ENCODE measurements at regions not wholly inside any gene's neighbourhood (a gene's known extent, or its start where the extent isn't known, plus 50 kb on each side); places are given as distances from the start of the nearest gene placed in this dataset.
"Not testable (repeated sequence)": the region's sequence is repeated elsewhere in the genome, so short reads cannot be mapped to it uniquely, and the experiment has no call there.

DNA sequence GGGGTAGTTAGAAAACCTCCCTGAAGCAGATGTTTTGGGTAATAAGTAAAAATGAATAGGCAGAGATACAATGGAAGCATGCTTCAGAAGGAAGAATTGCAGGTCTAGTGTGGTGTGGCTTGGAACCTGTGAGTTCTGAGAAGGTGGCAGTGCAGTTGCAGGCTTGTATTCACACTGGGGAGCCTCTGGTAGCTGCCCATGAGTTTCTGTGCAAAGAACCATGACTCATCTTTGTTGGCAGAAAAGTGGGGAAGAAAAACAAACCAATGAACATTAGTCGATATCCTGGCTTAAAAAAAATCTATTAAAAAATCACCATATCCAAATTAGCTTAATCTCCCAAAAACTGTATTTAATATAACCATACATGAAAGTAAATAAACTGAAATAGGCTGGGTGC is 232.6 kb downstream of the FAT3 start:
- Histone ChIP-seq H3K4me1 (ENCODE audit: insufficient read depth, low read length) (no peaks in the 10 kb centered on the region), H3K36me3 (ENCODE audit: insufficient read depth, low read length) (no peaks in the 10 kb centered on the region), H3K9me3 (ENCODE audit: low read length) (no peaks in the 10 kb centered on the region), H3K9ac (ENCODE audit: low read length) (no peak overlapping the region), H3K27me3 (ENCODE audit: control insufficient read depth in 1 of 2, insufficient read depth in 2 of 2, low read length in 2 of 2) (no peaks in the 10 kb centered on the region), H3K4me3 (ENCODE audit: low read depth in 1 of 2, low read length in 2 of 2) (no peak overlapping the region), H3K27ac (ENCODE audit: low read depth, low read length) (no peak overlapping the region)

DNA sequence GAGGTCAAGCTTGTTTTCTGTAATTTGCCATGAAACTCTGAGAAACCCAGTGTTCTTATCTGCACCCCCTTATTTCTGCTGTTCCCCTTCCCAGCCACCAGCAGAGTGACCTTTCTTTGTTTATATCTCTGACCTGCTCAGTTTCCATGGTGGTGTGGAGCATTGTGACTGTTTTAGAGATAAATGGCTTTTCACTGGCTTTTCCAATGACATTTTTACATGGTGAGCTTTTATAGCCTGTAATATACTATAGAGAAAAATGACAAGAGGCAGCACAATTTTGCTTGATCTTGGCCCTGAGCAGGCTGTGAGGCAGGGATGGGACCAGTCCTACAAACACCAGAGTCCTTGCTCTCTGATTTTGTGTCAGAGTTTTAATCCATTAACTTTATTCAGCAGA is 233.9 kb downstream of the FAT3 start:
- no peak overlapping the region for H3K4me3 ChIP-seq (ENCODE audit: low read depth in 1 of 2, low read length in 2 of 2)
- H3K36me3 ChIP-seq (ENCODE audit: insufficient read depth, low read length), result no peaks in the 10 kb centered on the region
- H3K27me3 ChIP-seq (ENCODE audit: control insufficient read depth in 1 of 2, insufficient read depth in 2 of 2, low read length in 2 of 2), result no peaks in the 10 kb centered on the region

DNA sequence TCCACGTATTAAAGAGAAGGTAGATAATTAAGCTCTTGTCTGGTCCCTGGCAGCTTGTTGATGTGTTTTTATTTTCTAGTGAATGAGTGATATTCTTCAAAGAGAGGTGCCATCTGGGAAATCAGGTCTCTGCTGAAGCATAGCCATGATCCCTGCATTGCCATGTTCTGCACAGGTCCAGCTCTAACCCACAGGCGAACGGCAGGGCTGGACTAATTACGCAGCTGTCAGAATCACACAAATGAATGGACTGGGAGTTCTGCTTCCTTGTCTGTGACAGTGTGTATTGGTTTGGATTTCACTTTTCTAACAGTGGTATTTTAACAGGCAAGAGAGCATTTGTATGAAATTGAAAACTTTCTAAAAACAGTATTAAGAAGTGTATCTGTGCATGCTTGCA is 235.6 kb downstream of the FAT3 start:
- Histone ChIP-seq H3K27ac (ENCODE audit: low read depth, low read length) (no peak overlapping the region), H3K27me3 (ENCODE audit: control insufficient read depth in 1 of 2, insufficient read depth in 2 of 2, low read length in 2 of 2) (no peaks in the 10 kb centered on the region), H3K4me3 (ENCODE audit: low read depth in 1 of 2, low read length in 2 of 2) (no peak overlapping the region), H3K9ac (ENCODE audit: low read length) (no peak overlapping the region), H3K4me1 (ENCODE audit: insufficient read depth, low read length) (no peaks in the 10 kb centered on the region), H3K9me3 (ENCODE audit: low read length) (no peaks in the 10 kb centered on the region), H3K36me3 (ENCODE audit: insufficient read depth, low read length) (no peaks in the 10 kb centered on the region)

More for the DNA sequence above, 233.9 kb downstream of the FAT3 start:
- H3K27ac ChIP-seq (ENCODE audit: low read depth, low read length), result no peak overlapping the region
- no peaks in the 10 kb centered on the region for H3K4me1 ChIP-seq (ENCODE audit: insufficient read depth, low read length)
- H3K9ac ChIP-seq (ENCODE audit: low read length), result no peak overlapping the region
- no peaks in the 10 kb centered on the region for H3K9me3 ChIP-seq (ENCODE audit: low read length)

DNA sequence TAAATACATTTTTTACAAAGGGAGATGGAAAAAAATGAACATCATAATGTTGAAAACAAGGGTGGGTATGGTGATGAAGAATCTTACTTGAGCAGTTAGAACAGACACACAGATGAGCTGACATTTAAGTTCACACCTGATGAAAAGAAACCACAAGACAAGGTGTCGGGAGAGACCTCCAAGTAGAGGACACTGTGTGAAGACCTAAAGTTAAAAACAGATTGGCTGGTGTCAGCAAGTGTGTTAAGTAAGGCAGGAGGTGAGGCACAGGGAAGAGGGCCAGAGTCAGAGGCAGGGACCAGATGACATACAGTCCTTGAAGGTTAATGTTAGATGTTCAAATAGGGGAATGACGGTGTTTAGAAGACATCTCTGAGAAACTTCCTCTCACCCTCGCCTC is 236.8 kb downstream of the FAT3 start:
- Histone ChIP-seq H3K9ac (ENCODE audit: low read length) (no peak overlapping the region), H3K36me3 (ENCODE audit: insufficient read depth, low read length) (no peaks in the 10 kb centered on the region), H3K4me1 (ENCODE audit: insufficient read depth, low read length) (no peaks in the 10 kb centered on the region), H3K27me3 (ENCODE audit: control insufficient read depth in 1 of 2, insufficient read depth in 2 of 2, low read length in 2 of 2) (no peaks in the 10 kb centered on the region), H3K9me3 (ENCODE audit: low read length) (no peaks in the 10 kb centered on the region), H3K27ac (ENCODE audit: low read depth, low read length) (no peak overlapping the region), H3K4me3 (ENCODE audit: low read depth in 1 of 2, low read length in 2 of 2) (no peak overlapping the region)

DNA sequence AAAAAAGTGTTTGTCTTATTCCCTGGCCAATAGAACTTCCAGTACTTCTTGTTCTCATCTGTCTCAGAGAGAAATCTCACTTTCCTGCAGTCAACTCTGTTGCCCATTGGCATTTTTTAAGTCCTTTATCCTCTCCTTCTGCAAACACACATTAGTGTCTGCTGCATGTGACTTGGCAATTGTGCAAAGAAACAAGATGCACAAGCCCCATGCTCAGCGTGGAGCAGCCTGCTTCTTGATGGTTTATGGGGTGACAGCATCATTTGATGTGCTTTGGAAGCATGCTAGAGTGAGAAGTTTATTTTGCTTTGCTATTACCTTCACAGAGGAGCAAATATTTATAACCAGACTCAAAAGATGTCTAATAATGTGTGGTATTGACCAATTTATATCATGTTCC is 238.2 kb downstream of the FAT3 start:
- no peaks in the 10 kb centered on the region for H3K27me3 ChIP-seq (ENCODE audit: control insufficient read depth in 1 of 2, insufficient read depth in 2 of 2, low read length in 2 of 2)
- H3K27ac ChIP-seq (ENCODE audit: low read depth, low read length), result no peak overlapping the region
- no peaks in the 10 kb centered on the region for H3K4me1 ChIP-seq (ENCODE audit: insufficient read depth, low read length)
- H3K9me3 ChIP-seq (ENCODE audit: low read length), result no peaks in the 10 kb centered on the region
- H3K4me3 ChIP-seq (ENCODE audit: low read depth in 1 of 2, low read length in 2 of 2), result no peak overlapping the region
- H3K9ac ChIP-seq (ENCODE audit: low read length), result no peak overlapping the region
- H3K36me3 ChIP-seq (ENCODE audit: insufficient read depth, low read length), result no peaks in the 10 kb centered on the region

DNA sequence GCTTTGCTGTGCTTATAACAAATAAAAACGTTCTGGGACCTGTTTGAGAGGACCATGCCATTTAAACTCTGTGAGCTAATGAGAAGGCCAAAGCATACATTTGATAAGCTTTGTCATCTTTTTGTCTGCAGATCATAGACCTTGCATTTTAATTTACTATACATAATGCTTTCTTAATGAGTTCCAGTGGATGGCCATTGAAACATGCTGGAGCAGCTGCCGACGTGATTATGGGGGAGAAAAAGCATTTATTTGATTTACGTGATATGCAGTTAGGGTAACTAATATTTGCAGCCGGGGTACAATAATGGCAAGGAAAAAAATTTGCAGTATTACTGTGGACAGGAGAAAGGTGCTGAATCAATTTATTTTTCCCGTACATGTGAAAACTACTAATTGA is 240.2 kb downstream of the FAT3 start:
- no peaks in the 10 kb centered on the region for H3K36me3 ChIP-seq (ENCODE audit: insufficient read depth, low read length)
- H3K4me3 ChIP-seq (ENCODE audit: low read depth in 1 of 2, low read length in 2 of 2), result no peak overlapping the region
- no peak overlapping the region for H3K27ac ChIP-seq (ENCODE audit: low read depth, low read length)
- no peaks in the 10 kb centered on the region for H3K9me3 ChIP-seq (ENCODE audit: low read length)
- H3K4me1 ChIP-seq (ENCODE audit: insufficient read depth, low read length), result no peaks in the 10 kb centered on the region
- H3K27me3 ChIP-seq (ENCODE audit: control insufficient read depth in 1 of 2, insufficient read depth in 2 of 2, low read length in 2 of 2), result no peaks in the 10 kb centered on the region
- H3K9ac ChIP-seq (ENCODE audit: low read length), result no peak overlapping the region

DNA sequence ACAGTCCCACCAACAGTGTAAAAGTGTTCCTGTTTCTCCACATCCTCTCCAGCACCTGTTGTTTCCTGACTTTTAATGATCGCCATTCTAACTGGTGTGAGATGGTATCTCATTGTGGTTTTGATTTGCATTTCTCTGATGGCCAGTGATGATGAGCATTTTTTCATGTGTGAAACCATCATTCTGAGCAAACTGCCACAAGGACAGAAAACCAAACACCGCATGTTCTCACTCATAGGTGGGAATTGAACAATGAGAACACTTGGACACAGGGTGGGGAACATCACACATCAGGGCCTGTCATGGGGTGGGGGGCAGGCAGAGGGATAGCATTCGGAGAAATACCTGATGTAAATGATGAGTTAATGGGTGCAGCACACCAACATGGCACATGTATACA is 240.8 kb downstream of the FAT3 start:
- not testable (repeated sequence) for H3K27me3 ChIP-seq (ENCODE audit: control insufficient read depth in 1 of 2, insufficient read depth in 2 of 2, low read length in 2 of 2); H3K9ac ChIP-seq (ENCODE audit: low read length); H3K36me3 ChIP-seq (ENCODE audit: insufficient read depth, low read length); H3K4me3 ChIP-seq (ENCODE audit: low read depth in 1 of 2, low read length in 2 of 2); H3K9me3 ChIP-seq (ENCODE audit: low read length); H3K4me1 ChIP-seq (ENCODE audit: insufficient read depth, low read length); H3K27ac ChIP-seq (ENCODE audit: low read depth, low read length)

DNA sequence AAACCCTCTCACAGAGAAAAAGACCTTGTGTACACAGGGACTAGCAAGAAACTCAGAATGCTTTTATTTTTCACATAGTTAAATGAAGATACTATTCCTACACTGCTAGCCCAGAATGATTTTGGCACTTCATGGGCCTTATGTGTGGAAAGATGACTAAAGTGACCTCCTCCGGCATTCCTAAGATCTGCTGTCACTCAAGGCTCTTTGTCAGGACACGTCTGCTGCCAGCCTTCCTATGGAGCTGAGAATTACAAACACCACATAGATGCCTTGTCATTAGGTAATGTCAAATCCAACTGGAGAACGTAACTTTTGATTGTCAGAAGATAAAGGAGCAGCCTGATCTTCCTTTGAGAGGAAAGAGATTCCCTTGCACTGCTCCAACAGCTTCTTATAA is 249.1 kb downstream of the FAT3 start:
- Histone ChIP-seq H3K36me3 (ENCODE audit: insufficient read depth, low read length) (no peaks in the 10 kb centered on the region), H3K4me1 (ENCODE audit: insufficient read depth, low read length) (no peaks in the 10 kb centered on the region), H3K4me3 (ENCODE audit: low read depth in 1 of 2, low read length in 2 of 2) (no peak overlapping the region), H3K9ac (ENCODE audit: low read length) (no peak overlapping the region), H3K9me3 (ENCODE audit: low read length) (no peaks in the 10 kb centered on the region), H3K27ac (ENCODE audit: low read depth, low read length) (no peak overlapping the region), H3K27me3 (ENCODE audit: control insufficient read depth in 1 of 2, insufficient read depth in 2 of 2, low read length in 2 of 2) (no peaks in the 10 kb centered on the region)

DNA sequence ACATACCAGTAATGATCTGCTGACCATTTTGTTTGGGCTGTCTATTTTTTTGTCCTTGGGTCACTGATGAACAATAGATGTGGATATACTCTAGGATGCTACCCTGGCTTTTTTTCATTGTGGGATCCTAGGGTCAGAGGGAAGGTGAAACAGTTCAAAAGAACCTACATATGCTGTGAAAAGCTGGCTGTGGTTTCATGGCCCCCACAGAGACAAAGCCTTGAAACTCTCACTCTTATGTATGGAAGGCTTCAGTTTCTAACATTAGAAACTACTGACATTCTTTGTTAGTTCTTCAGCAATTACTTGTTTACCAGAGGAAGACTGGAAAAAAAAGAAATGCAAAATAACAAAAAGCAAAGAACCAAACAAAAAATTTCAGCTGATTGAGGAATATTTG is 250.7 kb downstream of the FAT3 start:
- H3K27me3 ChIP-seq (ENCODE audit: control insufficient read depth in 1 of 2, insufficient read depth in 2 of 2, low read length in 2 of 2), result no peaks in the 10 kb centered on the region
- no peak overlapping the region for H3K27ac ChIP-seq (ENCODE audit: low read depth, low read length)
- no peak overlapping the region for H3K9ac ChIP-seq (ENCODE audit: low read length)

DNA sequence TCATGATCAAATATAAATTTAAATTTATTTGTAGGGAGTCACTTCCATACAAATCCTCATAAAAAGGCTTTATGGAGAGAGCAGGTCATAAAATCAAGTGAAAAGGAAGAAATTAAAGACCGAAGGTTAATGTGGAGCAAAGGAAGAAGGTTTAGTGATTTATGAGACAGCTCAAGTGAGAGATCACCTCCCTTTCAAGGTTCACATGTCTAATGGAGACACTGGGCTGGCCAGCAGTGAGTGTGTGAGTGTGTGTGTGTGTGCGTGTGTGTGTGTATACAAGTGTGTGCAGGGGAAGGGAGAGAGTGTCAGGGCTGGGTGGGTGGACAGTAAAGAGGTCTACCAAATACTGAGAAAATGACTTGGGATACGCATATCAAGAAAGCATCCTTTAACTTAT is 251.2 kb downstream of the FAT3 start:
- no peak overlapping the region for H3K27ac ChIP-seq (ENCODE audit: low read depth, low read length)

More for the DNA sequence above, 250.7 kb downstream of the FAT3 start:
- Histone ChIP-seq H3K4me3 (ENCODE audit: low read depth in 1 of 2, low read length in 2 of 2) (no peak overlapping the region), H3K36me3 (ENCODE audit: insufficient read depth, low read length) (no peaks in the 10 kb centered on the region), H3K4me1 (ENCODE audit: insufficient read depth, low read length) (no peaks in the 10 kb centered on the region), H3K9me3 (ENCODE audit: low read length) (no peaks in the 10 kb centered on the region)

DNA sequence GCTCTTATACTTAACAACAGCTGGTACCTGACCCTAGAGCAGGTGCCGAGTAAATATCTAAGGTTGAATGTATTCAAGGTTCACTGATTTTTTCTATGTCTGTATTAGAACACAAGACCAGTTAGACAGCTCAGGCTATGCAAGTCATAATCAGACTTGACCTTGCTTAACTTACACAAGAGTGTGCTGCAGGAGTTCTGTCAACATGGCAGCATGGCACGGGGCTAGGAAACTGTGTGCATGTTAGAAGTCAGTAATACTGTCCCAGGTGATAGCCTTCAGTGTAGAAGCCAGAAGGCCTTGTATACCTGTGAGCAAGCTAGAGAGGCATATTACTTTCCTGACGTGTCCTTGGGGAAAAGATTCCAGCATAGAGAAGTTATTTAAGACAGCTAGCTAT is 253.1 kb downstream of the FAT3 start:
- H3K4me3 ChIP-seq (ENCODE audit: low read depth in 1 of 2, low read length in 2 of 2), result no peak overlapping the region
- no peak overlapping the region for H3K9ac ChIP-seq (ENCODE audit: low read length)
- H3K27ac ChIP-seq (ENCODE audit: low read depth, low read length), result no peak overlapping the region
- no peaks in the 10 kb centered on the region for H3K9me3 ChIP-seq (ENCODE audit: low read length)
- H3K27me3 ChIP-seq (ENCODE audit: control insufficient read depth in 1 of 2, insufficient read depth in 2 of 2, low read length in 2 of 2), result no peaks in the 10 kb centered on the region
- H3K4me1 ChIP-seq (ENCODE audit: insufficient read depth, low read length), result no peaks in the 10 kb centered on the region
- no peaks in the 10 kb centered on the region for H3K36me3 ChIP-seq (ENCODE audit: insufficient read depth, low read length)

More for the DNA sequence above, 251.2 kb downstream of the FAT3 start:
- no peak overlapping the region for H3K9ac ChIP-seq (ENCODE audit: low read length)
- no peaks in the 10 kb centered on the region for H3K36me3 ChIP-seq (ENCODE audit: insufficient read depth, low read length)
- H3K4me3 ChIP-seq (ENCODE audit: low read depth in 1 of 2, low read length in 2 of 2), result no peak overlapping the region
- no peaks in the 10 kb centered on the region for H3K27me3 ChIP-seq (ENCODE audit: control insufficient read depth in 1 of 2, insufficient read depth in 2 of 2, low read length in 2 of 2)
- H3K4me1 ChIP-seq (ENCODE audit: insufficient read depth, low read length), result no peaks in the 10 kb centered on the region
- H3K9me3 ChIP-seq (ENCODE audit: low read length), result no peaks in the 10 kb centered on the region

DNA sequence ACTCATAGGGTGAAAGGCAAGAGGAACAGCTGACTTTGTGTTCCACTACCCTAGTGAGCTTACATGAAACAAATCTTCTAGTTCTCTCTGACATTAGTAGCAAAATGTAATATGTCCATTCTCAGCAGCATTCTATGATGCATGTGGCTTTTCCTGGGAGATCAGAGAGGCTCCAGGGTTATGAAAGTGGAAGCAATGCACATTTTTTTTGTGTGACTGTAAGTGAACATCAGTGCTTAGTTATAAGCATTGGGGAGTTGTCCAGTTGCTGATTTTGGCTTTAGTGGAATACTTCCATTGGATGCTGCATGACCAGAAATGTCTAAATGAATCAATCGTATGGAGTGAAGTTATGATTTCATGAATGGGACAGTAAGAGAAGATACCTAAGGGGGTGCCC is 255.9 kb downstream of the FAT3 start:
- Histone ChIP-seq H3K27ac (ENCODE audit: low read depth, low read length) (no peak overlapping the region), H3K9me3 (ENCODE audit: low read length) (no peaks in the 10 kb centered on the region), H3K4me1 (ENCODE audit: insufficient read depth, low read length) (no peaks in the 10 kb centered on the region), H3K27me3 (ENCODE audit: control insufficient read depth in 1 of 2, insufficient read depth in 2 of 2, low read length in 2 of 2) (no peaks in the 10 kb centered on the region), H3K4me3 (ENCODE audit: low read depth in 1 of 2, low read length in 2 of 2) (no peak overlapping the region), H3K9ac (ENCODE audit: low read length) (no peak overlapping the region), H3K36me3 (ENCODE audit: insufficient read depth, low read length) (no peaks in the 10 kb centered on the region)
